GM12878 (cell line): ENCODE measurements at regions not wholly inside any gene's neighbourhood (a gene's known extent, or its start where the extent isn't known, plus 50 kb on each side); places are given as distances from the start of the nearest gene placed in this dataset.
A peak's percentile ranks its signal among the peaks of the same experiment; 100 is the strongest.

Source experiments
- ATAC-seq: fragments of 200-7000 bp; cut with Tn5 transposase; 3 replicates; pipeline ENCODE4 v1.9.1; 2020; ENCODE audit warnings: mild to moderate bottlenecking, moderate library complexity
- BruUV-seq: library from RNA; stranded (reverse); fragments of 400-500 nt; replicated peaks from 2 replicates; lab custom pipeline; 2021; lab: Mats Ljungman, UMichigan
- CTCF ChIA-PET: fragments of 300-600 bp; sonication (Branson Sonifier 250); formaldehyde crosslinking; extraction: SDS; loops from one replicate; lab custom pipeline; 2021; ENCODE audit warnings: inconsistent platforms; lab: Yijun Ruan, JAX
- POLR2A ChIA-PET: fragments of 350-600 bp; formaldehyde crosslinking; extraction: SDS; loops from one replicate; lab custom pipeline; 2021; ENCODE audit warnings: inconsistent platforms; lab: Charles Lee
- RAD21 ChIA-PET: fragments of 300-600 bp; sonication (Branson Sonifier 250); formaldehyde crosslinking; loops from one replicate; lab custom pipeline; 2023; ENCODE audit warnings: antibody characterized with exemption; ENCODE audit not compliant: unreplicated experiment; lab: Charles Lee
- SMC1A ChIA-PET: fragments of 300-600 bp; sonication (Branson Sonifier 250); formaldehyde crosslinking; loops from one replicate; lab custom pipeline; 2023; ENCODE audit not compliant: unreplicated experiment, uncharacterized antibody; lab: Charles Lee
- DNase-seq: peaks from one replicate; pipeline ENCODE4 v3.0.0-alpha.2; 2011; ENCODE audit warnings: low read depth, low spot score
- FAIRE-seq: peaks from 3 replicates; lab custom pipeline; 2011; peaks lifted over from hg19 to GRCh38; lab: Jason Lieb, UNC
- H2AFZ ChIP-seq: 2 replicates; pipeline ENCODE4 v1.6.0; 2011; ENCODE audit warnings: low read depth, low read length, control low read depth; ENCODE audit not compliant: control insufficient read depth
- H3K27ac ChIP-seq: 2 replicates; pipeline ENCODE4 v1.5.1; 2011; ENCODE audit warnings: control low read depth; ENCODE audit not compliant: control insufficient read depth, insufficient read depth
- H3K27me3 ChIP-seq, 2 experiments: replicated peaks in 1 of 2; 2 replicates each; pipeline versions ENCODE4 v1.6.0 to v1.6.1; 2011; ENCODE audit warnings: low read length in 1 of 2; ENCODE audit not compliant: control insufficient read depth in 2 of 2, insufficient read depth in 2 of 2
- H3K36me3 ChIP-seq, 2 experiments: 2 replicates each; pipeline ENCODE4 v1.5.1; 2011; ENCODE audit warnings: low read length in 1 of 2; ENCODE audit not compliant: control insufficient read depth in 2 of 2, insufficient read depth in 2 of 2
- H3K4me1 ChIP-seq: 2 replicates; pipeline ENCODE4 v1.6.1; 2011; ENCODE audit warnings: mild to moderate bottlenecking, low read length, moderate library complexity, mixed read lengths; ENCODE audit not compliant: control insufficient read depth, insufficient read depth
- H3K4me2 ChIP-seq: 2 replicates; pipeline ENCODE4 v1.6.0; 2011; ENCODE audit warnings: control low read depth; ENCODE audit not compliant: control insufficient read depth, insufficient read depth
- H3K4me3 ChIP-seq: fragments of 200-600 bp; sonication (generic); 2 replicates; pipeline ENCODE4 v1.5.1; 2016
- H3K79me2 ChIP-seq: 2 replicates; pipeline ENCODE4 v1.6.0; 2011; ENCODE audit warnings: low read length; ENCODE audit not compliant: control insufficient read depth, insufficient read depth
- H3K9ac ChIP-seq: 2 replicates; pipeline ENCODE4 v1.8.0; 2011; ENCODE audit warnings: low read length, control low read depth, mixed read lengths; ENCODE audit not compliant: control insufficient read depth, insufficient read depth
- H3K9me3 ChIP-seq: replicated peaks from 3 replicates; pipeline ENCODE4 v1.5.1; 2011; ENCODE audit warnings: mild to moderate bottlenecking, low read length; ENCODE audit not compliant: control insufficient read depth, insufficient read depth
- H4K20me1 ChIP-seq: 2 replicates; pipeline ENCODE4 v1.6.0; 2011; ENCODE audit not compliant: control insufficient read depth, insufficient read depth
- GABPA ChIP-seq: IDR thresholded peaks from 2 replicates; pipeline ENCODE4 v1.6.1; 2014; ENCODE audit warnings: antibody characterized with exemption, low read depth, mild to moderate bottlenecking, inconsistent platforms
- JUNB ChIP-seq: IDR thresholded peaks from 2 replicates; pipeline ENCODE4 v1.6.1; 2016; ENCODE audit warnings: antibody characterized with exemption, mild to moderate bottlenecking
- MEF2A ChIP-seq: IDR thresholded peaks from 2 replicates; pipeline ENCODE4 v1.6.1; 2011; ENCODE audit warnings: low read depth, mild to moderate bottlenecking, low read length, moderate library complexity; ENCODE audit not compliant: insufficient read depth
- MTA2 ChIP-seq: fragments of 450-650 bp; IDR thresholded peaks from 2 replicates; pipeline ENCODE4 v1.6.1; 2016; ENCODE audit warnings: low read depth, mild to moderate bottlenecking, moderate library complexity
- NBN ChIP-seq: fragments of 450-650 bp; IDR thresholded peaks from 2 replicates; pipeline ENCODE4 v1.6.1; 2016
- NFIC ChIP-seq: IDR thresholded peaks from 2 replicates; pipeline ENCODE4 v1.6.1; 2012; ENCODE audit warnings: low read depth, mild to moderate bottlenecking, inconsistent platforms, low read length, moderate library complexity
- NR2C1 ChIP-seq: fragments of 450-650 bp; IDR thresholded peaks from 2 replicates; pipeline ENCODE4 v1.6.1; 2017; ENCODE audit warnings: antibody characterized with exemption, mild to moderate bottlenecking, moderate library complexity
- RUNX3 ChIP-seq: IDR thresholded peaks from 2 replicates; pipeline ENCODE4 v1.6.1; 2012; ENCODE audit warnings: low read length, inconsistent platforms
- SP1 ChIP-seq: IDR thresholded peaks from one replicate; pipeline ENCODE4 v1.6.1; 2011; ENCODE audit warnings: low read depth, low read length
- SPI1 ChIP-seq: IDR thresholded peaks from 2 replicates; pipeline ENCODE4 v1.6.1; 2011; ENCODE audit warnings: low read depth, mild to moderate bottlenecking, low read length, moderate library complexity, borderline replicate concordance; ENCODE audit not compliant: insufficient read depth
- ZBED1 ChIP-seq: IDR thresholded peaks from 2 replicates; pipeline ENCODE4 v1.6.1; 2016; ENCODE audit warnings: borderline replicate concordance
- ZNF384 ChIP-seq: IDR thresholded peaks from 2 replicates; pipeline ENCODE4 v1.6.1; 2012; ENCODE audit warnings: low read depth, mild to moderate bottlenecking, low read length, improper control_type of control experiment, borderline replicate concordance
- WGBS: methylation state at CpG from one replicate; pipeline ENCODE4 v1.1.6; 2016; ENCODE audit warnings: low lambda C conversion rate; ENCODE audit not compliant: insufficient replicate concordance, insufficient coverage; ENCODE audit errors: missing lambda C conversion rate; 5-methylcytosine and 5-hydroxymethylcytosine counted together
- in situ Hi-C: fragments of 300-500 bp; cut with MboI; formaldehyde crosslinking; loops from 9 replicates; pipeline ENCODE4 v1.14.3; 2018; ENCODE audit warnings: mixed read lengths
- intact Hi-C: fragments of 100-400 bp; cut with micrococcal nuclease; formaldehyde crosslinking; loops from one replicate; pipeline ENCODE4 v1.14.2; 2022; ENCODE audit not compliant: unreplicated experiment
- TF ChIP-seq, protein P1 (sequence below): fragments of 150-350 bp; IDR thresholded peaks from 2 replicates; pipeline ENCODE4 v1.6.1; 2016; ENCODE audit warnings: low read depth, low read length
- TF ChIP-seq, protein P2 (sequence below): fragments of 450-650 bp; IDR thresholded peaks from 2 replicates; pipeline ENCODE4 v1.6.1; 2018; ENCODE audit warnings: mild to moderate bottlenecking, low read depth, moderate library complexity; ENCODE audit not compliant: partially characterized antibody
- TF ChIP-seq, protein P3 (sequence below): IDR thresholded peaks from 2 replicates; pipeline ENCODE4 v1.6.1; 2012; ENCODE audit warnings: low read length, inconsistent platforms

DNA sequence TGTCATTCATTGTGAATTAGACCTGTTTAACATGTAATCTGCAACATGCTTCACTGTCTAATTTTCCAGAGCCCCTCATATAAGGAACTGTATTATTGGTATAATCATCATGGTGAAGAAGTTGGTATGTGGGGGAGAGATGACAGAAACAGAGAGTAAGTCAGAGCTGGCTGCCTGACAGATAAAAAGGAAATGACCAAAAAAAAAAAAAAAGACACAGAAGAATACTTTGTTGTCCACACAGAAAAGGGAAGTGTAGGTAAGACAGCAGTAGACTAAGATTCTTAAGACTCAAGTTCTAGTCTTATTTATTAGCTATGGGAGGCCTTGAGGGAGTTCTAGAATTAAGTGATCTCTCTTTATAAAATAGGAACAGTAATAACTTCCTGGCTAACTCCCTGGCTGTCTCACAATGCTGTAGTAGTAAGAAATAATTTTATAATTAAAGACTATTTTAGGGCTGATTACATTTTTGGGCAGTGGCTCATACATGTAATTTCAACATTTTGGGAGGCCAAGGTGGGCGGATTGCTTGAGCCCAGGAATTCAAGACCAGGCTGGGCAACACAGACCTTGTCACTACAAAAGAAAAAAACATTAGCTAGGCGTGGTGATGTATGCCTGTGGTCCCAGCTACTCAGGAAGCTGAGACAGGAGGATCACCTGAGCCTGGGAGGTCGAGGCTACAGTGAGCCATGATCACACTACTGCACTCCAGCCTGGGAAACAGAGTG lies 102.5 kb downstream of the PRL start:
- H4K20me1 ChIP-seq: no peaks in the 10 kb centered on the region
- H3K27ac ChIP-seq: no peak overlapping the region
- DNase-seq: peak; percentile 20
- H3K27me3 ChIP-seq: no peaks in the 10 kb centered on the region
- intact Hi-C loops (no loop called here), in situ Hi-C loops (no loop called here)
- H3K4me1 ChIP-seq: no peaks in the 10 kb centered on the region
- no peaks in the 10 kb centered on the region for H3K36me3 ChIP-seq
- no peak overlapping the region for H2AFZ ChIP-seq
- H3K9me3 ChIP-seq: no peaks in the 10 kb centered on the region; the same call in 2 of the 3 replicates
- ATAC-seq: peak; percentile 87
- ChIA-PET CTCF (interaction anchor here (0.9 kb wide), 1 partner anchor 10 kb away, joined by 3 read pairs; no protein-coding TSS in a partner anchor), SMC1A (interaction anchor here (1.1 kb wide), 1 partner anchor 13 kb away, joined by 4 read pairs; no protein-coding TSS in a partner anchor), POLR2A (interaction anchor here (0.6 kb wide), 1 partner anchor 21 kb away, joined by 4 read pairs; no protein-coding TSS in a partner anchor), RAD21 (interaction anchor here (0.6 to 1.4 kb wide), 7 partner anchors 35 to 1522 kb away, joined by 3 to 5 read pairs (median 3); no protein-coding TSS in a partner anchor)
- no peaks in the 10 kb centered on the region for H3K79me2 ChIP-seq
- FAIRE-seq: peak; percentile 82
- H3K4me3 ChIP-seq: no peak overlapping the region
- WGBS: 0% methylated on average over 3 of the region's 3 CpGs
- no peak overlapping the region for H3K9ac ChIP-seq
- TF ChIP-seq RUNX3: peak; percentile 54; the same call in 1 of the 2 replicates
- TF ChIP-seq NR2C1: no peak
- TF ChIP-seq MTA2: 0 out of 2 replicates have a peak, but pooled peaks have one; percentile 24
- peak; percentile 86; the same call in 1 of the 2 replicates for TF ChIP-seq SPI1
- TF ChIP-seq, protein P1, sequence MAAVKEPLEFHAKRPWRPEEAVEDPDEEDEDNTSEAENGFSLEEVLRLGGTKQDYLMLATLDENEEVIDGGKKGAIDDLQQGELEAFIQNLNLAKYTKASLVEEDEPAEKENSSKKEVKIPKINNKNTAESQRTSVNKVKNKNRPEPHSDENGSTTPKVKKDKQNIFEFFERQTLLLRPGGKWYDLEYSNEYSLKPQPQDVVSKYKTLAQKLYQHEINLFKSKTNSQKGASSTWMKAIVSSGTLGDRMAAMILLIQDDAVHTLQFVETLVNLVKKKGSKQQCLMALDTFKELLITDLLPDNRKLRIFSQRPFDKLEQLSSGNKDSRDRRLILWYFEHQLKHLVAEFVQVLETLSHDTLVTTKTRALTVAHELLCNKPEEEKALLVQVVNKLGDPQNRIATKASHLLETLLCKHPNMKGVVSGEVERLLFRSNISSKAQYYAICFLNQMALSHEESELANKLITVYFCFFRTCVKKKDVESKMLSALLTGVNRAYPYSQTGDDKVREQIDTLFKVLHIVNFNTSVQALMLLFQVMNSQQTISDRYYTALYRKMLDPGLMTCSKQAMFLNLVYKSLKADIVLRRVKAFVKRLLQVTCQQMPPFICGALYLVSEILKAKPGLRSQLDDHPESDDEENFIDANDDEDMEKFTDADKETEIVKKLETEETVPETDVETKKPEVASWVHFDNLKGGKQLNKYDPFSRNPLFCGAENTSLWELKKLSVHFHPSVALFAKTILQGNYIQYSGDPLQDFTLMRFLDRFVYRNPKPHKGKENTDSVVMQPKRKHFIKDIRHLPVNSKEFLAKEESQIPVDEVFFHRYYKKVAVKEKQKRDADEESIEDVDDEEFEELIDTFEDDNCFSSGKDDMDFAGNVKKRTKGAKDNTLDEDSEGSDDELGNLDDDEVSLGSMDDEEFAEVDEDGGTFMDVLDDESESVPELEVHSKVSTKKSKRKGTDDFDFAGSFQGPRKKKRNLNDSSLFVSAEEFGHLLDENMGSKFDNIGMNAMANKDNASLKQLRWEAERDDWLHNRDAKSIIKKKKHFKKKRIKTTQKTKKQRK: no peak
- TF ChIP-seq, protein P2, sequence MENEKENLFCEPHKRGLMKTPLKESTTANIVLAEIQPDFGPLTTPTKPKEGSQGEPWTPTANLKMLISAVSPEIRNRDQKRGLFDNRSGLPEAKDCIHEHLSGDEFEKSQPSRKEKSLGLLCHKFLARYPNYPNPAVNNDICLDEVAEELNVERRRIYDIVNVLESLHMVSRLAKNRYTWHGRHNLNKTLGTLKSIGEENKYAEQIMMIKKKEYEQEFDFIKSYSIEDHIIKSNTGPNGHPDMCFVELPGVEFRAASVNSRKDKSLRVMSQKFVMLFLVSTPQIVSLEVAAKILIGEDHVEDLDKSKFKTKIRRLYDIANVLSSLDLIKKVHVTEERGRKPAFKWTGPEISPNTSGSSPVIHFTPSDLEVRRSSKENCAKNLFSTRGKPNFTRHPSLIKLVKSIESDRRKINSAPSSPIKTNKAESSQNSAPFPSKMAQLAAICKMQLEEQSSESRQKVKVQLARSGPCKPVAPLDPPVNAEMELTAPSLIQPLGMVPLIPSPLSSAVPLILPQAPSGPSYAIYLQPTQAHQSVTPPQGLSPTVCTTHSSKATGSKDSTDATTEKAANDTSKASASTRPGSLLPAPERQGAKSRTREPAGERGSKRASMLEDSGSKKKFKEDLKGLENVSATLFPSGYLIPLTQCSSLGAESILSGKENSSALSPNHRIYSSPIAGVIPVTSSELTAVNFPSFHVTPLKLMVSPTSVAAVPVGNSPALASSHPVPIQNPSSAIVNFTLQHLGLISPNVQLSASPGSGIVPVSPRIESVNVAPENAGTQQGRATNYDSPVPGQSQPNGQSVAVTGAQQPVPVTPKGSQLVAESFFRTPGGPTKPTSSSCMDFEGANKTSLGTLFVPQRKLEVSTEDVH: no peak
- TF ChIP-seq SP1: no peak
- TF ChIP-seq, protein P3, sequence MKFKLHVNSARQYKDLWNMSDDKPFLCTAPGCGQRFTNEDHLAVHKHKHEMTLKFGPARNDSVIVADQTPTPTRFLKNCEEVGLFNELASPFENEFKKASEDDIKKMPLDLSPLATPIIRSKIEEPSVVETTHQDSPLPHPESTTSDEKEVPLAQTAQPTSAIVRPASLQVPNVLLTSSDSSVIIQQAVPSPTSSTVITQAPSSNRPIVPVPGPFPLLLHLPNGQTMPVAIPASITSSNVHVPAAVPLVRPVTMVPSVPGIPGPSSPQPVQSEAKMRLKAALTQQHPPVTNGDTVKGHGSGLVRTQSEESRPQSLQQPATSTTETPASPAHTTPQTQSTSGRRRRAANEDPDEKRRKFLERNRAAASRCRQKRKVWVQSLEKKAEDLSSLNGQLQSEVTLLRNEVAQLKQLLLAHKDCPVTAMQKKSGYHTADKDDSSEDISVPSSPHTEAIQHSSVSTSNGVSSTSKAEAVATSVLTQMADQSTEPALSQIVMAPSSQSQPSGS: peak; percentile 36; the same call in 1 of the 2 replicates
- TF ChIP-seq GABPA: 0 out of 2 replicates have a peak, but pooled peaks have one; percentile 20
- peak; percentile 65 for TF ChIP-seq JUNB
- no peak for TF ChIP-seq ZBED1
- 0 out of 2 replicates have a peak, but pooled peaks have one; percentile 56 for TF ChIP-seq NBN
- TF ChIP-seq MEF2A: 0 out of 2 replicates have a peak, but pooled peaks have one; percentile 30
- peak; percentile 95 for TF ChIP-seq ZNF384
- TF ChIP-seq NFIC: peak; percentile 59; the same call in 1 of the 2 replicates
- no peak overlapping the region for H3K4me2 ChIP-seq
- no TSS peak for BruUV-seq
